Vagina (tissue), 2 donors: ENCODE measurements at regions not wholly inside any gene's neighbourhood (a gene's known extent, or its start where the extent isn't known, plus 50 kb on each side); places are given as distances from the start of the nearest gene placed in this dataset.

Source experiments
- DNase-seq, 2 donors: peaks; one replicate each; pipeline ENCODE4 v3.0.0-alpha.2; 2017; ENCODE audit errors: extremely low spot score in 2 of 2
- H3K27ac ChIP-seq: fragments of 200-600 bp; sonication (generic); one replicate; pipeline ENCODE4 v1.5.1; 2019
- H3K27me3 ChIP-seq: fragments of 200-600 bp; sonication (generic); one replicate; pipeline ENCODE4 v1.5.1; 2019
- H3K36me3 ChIP-seq, 2 donors: fragments of 200-600 bp; sonication (generic); one replicate each; pipeline ENCODE4 v1.5.1; 2017 to 2019
- H3K4me1 ChIP-seq: fragments of 200-600 bp; sonication (generic); one replicate; pipeline ENCODE4 v1.5.1; 2019
- H3K4me3 ChIP-seq, 2 donors: fragments of 200-600 bp; sonication (generic); 1 replicate in 1 of 2; 2 replicates in 1 of 2; pipeline ENCODE4 v1.5.1; 2016 to 2019
- H3K9me3 ChIP-seq: fragments of 200-600 bp; sonication (generic); one replicate; pipeline ENCODE4 v1.5.1; 2019
- POLR2A ChIP-seq, 2 donors: fragments of 450-650 bp; IDR thresholded peaks; one replicate each; pipeline ENCODE4 v1.6.1; 2017; ENCODE audit warnings: antibody characterized with exemption in 2 of 2, mild to moderate bottlenecking in 2 of 2, moderate library complexity in 2 of 2
- POLR2AphosphoS5 ChIP-seq, 2 donors: sonication (generic); formaldehyde crosslinking; IDR thresholded peaks; one replicate each; pipeline ENCODE4 v1.9.0; 2017; ENCODE audit warnings: antibody characterized with exemption in 2 of 2, mild to moderate bottlenecking in 2 of 2, low read depth in 1 of 2; ENCODE audit not compliant: insufficient read depth in 1 of 2
- intact Hi-C: fragments of 100-400 bp; cut with DNase I; formaldehyde crosslinking; loops from one replicate; pipeline ENCODE4 v1.15.1; 2023
- TF ChIP-seq, protein P1 (sequence below), 3 experiments: fragments of 450-650 bp in 2 of 3; fragments of 200-600 bp in 1 of 3; sonication (generic) in 1 of 3; IDR thresholded peaks; one replicate each; pipeline ENCODE4 v1.5.1; 2017 to 2019; ENCODE audit warnings: antibody characterized with exemption in 3 of 3, mild to moderate bottlenecking in 2 of 3, moderate library complexity in 2 of 3

DNA sequence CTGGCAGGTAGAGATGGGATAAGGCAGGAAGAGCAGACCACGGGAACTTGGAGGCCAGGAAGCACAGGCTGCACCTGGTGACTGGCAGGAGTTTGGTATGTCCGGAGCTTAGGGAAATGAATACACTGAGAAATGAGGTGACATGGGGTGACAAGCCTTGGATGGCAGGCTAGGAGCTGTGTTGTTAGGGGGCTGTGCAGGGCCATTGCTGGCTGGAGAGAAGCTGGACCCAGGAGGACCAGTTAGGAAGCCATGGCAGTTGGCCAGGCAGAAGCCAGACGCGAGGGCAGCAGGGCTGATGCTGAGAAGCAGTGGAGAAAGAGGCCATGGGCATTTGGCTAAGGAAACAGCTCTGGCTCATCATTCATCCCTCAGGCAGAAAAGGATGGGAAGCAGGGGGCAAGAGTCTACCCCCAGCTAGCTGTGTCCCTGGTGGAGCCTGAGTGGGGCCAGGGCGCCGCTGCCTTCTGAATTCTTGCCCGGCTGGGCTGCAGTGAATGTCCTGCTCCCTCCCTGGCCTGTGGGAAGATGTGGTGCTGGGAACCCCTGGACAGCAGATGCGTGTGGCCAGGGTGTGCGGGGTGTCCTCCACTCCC, 255.8 kb downstream of the FAM43A start:
- H3K27me3 ChIP-seq, result no peaks in the 10 kb centered on the region
- H3K4me3 ChIP-seq, result no peak overlapping the region
- intact Hi-C loops, result no loop called here
- no peak overlapping the region for H3K27ac ChIP-seq
- H3K4me1 ChIP-seq, result no peaks in the 10 kb centered on the region
- no peaks in the 10 kb centered on the region for H3K36me3 ChIP-seq
- peak in 1 of 2 donors; percentile 79 for DNase-seq
- TF ChIP-seq, protein P1, sequence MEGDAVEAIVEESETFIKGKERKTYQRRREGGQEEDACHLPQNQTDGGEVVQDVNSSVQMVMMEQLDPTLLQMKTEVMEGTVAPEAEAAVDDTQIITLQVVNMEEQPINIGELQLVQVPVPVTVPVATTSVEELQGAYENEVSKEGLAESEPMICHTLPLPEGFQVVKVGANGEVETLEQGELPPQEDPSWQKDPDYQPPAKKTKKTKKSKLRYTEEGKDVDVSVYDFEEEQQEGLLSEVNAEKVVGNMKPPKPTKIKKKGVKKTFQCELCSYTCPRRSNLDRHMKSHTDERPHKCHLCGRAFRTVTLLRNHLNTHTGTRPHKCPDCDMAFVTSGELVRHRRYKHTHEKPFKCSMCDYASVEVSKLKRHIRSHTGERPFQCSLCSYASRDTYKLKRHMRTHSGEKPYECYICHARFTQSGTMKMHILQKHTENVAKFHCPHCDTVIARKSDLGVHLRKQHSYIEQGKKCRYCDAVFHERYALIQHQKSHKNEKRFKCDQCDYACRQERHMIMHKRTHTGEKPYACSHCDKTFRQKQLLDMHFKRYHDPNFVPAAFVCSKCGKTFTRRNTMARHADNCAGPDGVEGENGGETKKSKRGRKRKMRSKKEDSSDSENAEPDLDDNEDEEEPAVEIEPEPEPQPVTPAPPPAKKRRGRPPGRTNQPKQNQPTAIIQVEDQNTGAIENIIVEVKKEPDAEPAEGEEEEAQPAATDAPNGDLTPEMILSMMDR (IDR thresholded peaks at IDR 0.05), result no peak
- TF ChIP-seq POLR2AphosphoS5 (IDR thresholded peaks at IDR 0.05; ENCODE audit: insufficient read depth in 1 of 2, low read depth in 1 of 2) (no peak), POLR2A (IDR thresholded peaks at IDR 0.05) (no peak)
- no peaks in the 10 kb centered on the region for H3K9me3 ChIP-seq

DNA sequence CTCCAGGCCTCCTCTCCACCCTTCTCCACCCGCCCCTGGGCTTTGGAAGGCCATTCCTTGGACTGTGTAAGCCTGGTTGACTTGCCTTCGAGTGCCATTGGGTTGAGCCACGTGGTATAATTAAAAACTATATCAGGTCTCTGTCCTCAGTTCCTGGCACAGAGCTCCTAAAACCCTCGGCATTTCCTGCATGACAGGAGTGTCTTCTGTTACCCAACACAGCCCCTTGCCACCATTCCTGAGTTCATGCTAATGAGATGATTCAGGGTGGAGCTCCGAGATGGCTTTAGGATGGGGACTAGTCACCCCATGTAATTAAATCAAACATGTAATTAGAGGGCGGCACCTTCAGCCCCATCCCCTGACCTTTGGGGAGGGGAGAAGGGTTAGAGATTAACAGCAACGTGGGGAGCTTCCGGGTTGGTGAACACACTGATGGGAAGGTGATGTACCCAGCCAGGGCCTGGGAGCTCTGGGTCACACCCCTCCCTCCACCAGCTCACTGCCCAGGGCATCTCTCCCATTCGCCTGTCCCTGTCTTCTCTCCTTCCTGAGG, 256.4 kb downstream of the FAM43A start:
- H3K4me3 ChIP-seq, result no peak overlapping the region
- no peaks in the 10 kb centered on the region for H3K9me3 ChIP-seq
- TF ChIP-seq, protein P1 (IDR thresholded peaks at IDR 0.05), result no peak
- TF ChIP-seq POLR2AphosphoS5 (IDR thresholded peaks at IDR 0.05; ENCODE audit: insufficient read depth in 1 of 2, low read depth in 1 of 2) (no peak), POLR2A (IDR thresholded peaks at IDR 0.05) (no peak)
- no peaks in the 10 kb centered on the region for H3K36me3 ChIP-seq
- intact Hi-C loops, result no loop called here
- no peak overlapping the region for H3K27ac ChIP-seq
- H3K27me3 ChIP-seq, result no peaks in the 10 kb centered on the region
- no peaks in the 10 kb centered on the region for H3K4me1 ChIP-seq
- peak in 1 of 2 donors; percentile 88 for DNase-seq

DNA sequence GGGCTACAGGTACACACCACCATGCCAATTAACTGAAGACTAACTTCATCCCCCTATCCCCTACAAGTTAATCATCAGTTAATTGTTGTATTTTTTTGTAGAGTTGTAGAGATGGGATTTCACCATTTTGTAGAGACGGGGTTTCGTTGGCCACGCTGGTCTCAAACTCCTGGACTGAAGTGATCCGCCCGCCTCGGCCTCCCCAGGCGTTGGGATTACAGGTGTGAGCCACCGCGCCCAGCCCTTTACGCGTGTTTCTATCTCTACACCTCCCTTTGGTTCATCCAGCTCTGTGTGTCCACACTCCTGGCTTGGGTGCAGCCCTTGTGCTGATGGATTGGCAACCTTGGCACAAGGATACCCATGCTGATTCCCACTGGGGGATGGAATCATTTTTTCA, 258.8 kb downstream of the FAM43A start:
- intact Hi-C loops, result no loop called here
- H3K36me3 ChIP-seq, result no peaks in the 10 kb centered on the region
- no peaks in the 10 kb centered on the region for H3K4me1 ChIP-seq
- peak in 1 of 2 donors; percentile 58 for DNase-seq
- TF ChIP-seq POLR2AphosphoS5 (IDR thresholded peaks at IDR 0.05; ENCODE audit: insufficient read depth in 1 of 2, low read depth in 1 of 2), result no peak
- no peak for TF ChIP-seq POLR2A (IDR thresholded peaks at IDR 0.05)
- TF ChIP-seq, protein P1 (IDR thresholded peaks at IDR 0.05), result no peak
- H3K4me3 ChIP-seq, result no peak overlapping the region
- H3K9me3 ChIP-seq, result no peaks in the 10 kb centered on the region
- no peak overlapping the region for H3K27ac ChIP-seq
- no peaks in the 10 kb centered on the region for H3K27me3 ChIP-seq

DNA sequence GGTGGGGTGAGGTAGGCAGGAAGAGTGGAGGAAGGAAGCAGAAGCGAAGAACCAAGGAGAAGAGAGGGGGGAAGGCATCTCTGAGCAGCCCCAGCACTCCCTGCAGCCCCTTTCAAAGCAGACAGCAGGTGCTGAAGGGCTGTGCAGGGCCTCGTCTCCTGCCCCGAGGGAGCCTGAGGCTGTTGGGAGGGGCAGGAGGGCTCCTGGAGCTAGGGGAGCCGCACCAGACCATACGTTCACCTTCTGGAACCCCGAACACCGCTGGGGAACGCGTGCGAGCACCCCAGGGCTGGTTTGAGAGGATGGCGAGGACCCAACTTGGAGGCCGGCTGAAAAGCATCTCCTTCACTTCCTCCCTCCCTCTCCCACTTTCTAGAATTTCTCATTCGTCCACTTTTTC, 259.8 kb downstream of the FAM43A start:
- intact Hi-C loops, result no loop called here
- no peaks in the 10 kb centered on the region for H3K4me1 ChIP-seq

DNA sequence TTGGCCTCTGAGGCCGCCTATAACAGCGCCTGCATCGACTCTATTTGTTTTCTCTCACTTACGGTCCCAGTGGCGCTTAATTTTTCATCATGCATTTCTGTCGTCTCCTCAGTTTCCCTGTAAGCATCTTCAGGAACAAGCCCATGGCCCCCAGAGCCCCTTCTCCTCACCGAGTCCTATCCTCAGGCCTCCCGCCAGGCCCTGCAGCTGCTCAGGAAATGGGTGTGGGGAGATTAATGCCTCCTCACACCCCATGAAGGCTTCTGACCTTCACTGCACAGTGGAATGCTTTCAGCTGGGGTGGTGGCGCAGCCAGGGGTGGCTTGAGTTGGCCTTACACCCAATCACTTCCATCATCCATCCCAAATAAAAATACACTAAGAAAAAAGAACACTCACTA, 260.4 kb downstream of the FAM43A start:
- no peaks in the 10 kb centered on the region for H3K4me1 ChIP-seq
- intact Hi-C loops, result no loop called here
- no peaks in the 10 kb centered on the region for H3K27me3 ChIP-seq
- no peaks in the 10 kb centered on the region for H3K9me3 ChIP-seq
- H3K27ac ChIP-seq, result no peak overlapping the region
- H3K36me3 ChIP-seq, result no peaks in the 10 kb centered on the region
- TF ChIP-seq POLR2A (IDR thresholded peaks at IDR 0.05), result no peak
- TF ChIP-seq, protein P1 (IDR thresholded peaks at IDR 0.05), result no peak
- DNase-seq, result peak in 1 of 2 donors; percentile 34
- H3K4me3 ChIP-seq, result no peak overlapping the region

More for the DNA sequence above, 259.8 kb downstream of the FAM43A start:
- TF ChIP-seq POLR2AphosphoS5 (IDR thresholded peaks at IDR 0.05; ENCODE audit: insufficient read depth in 1 of 2, low read depth in 1 of 2) (no peak), POLR2A (IDR thresholded peaks at IDR 0.05) (no peak)
- TF ChIP-seq, protein P1 (IDR thresholded peaks at IDR 0.05), result no peak
- no peak overlapping the region for H3K27ac ChIP-seq
- H3K36me3 ChIP-seq, result no peaks in the 10 kb centered on the region
- no peak overlapping the region for H3K4me3 ChIP-seq
- H3K27me3 ChIP-seq, result no peaks in the 10 kb centered on the region
- DNase-seq, result peak in 1 of 2 donors; percentile 67
- no peaks in the 10 kb centered on the region for H3K9me3 ChIP-seq
